HEK293 (cell line): ENCODE measurements at regions not wholly inside any gene's neighbourhood (a gene's known extent, or its start where the extent isn't known, plus 50 kb on each side); places are given as distances from the start of the nearest gene placed in this dataset.

Experiments
- ATF2 ChIP-seq: fragments of 450-650 bp; formaldehyde crosslinking; IDR thresholded peaks from 2 replicates; pipeline ENCODE4 v1.5.1; 2016; ENCODE audit warnings: missing biosample characterization, missing genetic modification characterization, low read depth
- CTCF ChIP-seq: fragments of 450-650 bp; formaldehyde crosslinking; IDR thresholded peaks from 2 replicates; pipeline ENCODE4 v1.5.1; 2016; ENCODE audit warnings: missing biosample characterization, missing genetic modification characterization
- REST ChIP-seq: fragments of 450-650 bp; formaldehyde crosslinking; IDR thresholded peaks from 2 replicates; pipeline ENCODE4 v1.5.1; 2016; ENCODE audit warnings: missing biosample characterization, missing genetic modification characterization
- ZBTB1 ChIP-seq: fragments of 450-650 bp; formaldehyde crosslinking; IDR thresholded peaks from 2 replicates; pipeline ENCODE4 v1.5.1; 2016; ENCODE audit warnings: missing biosample characterization, missing genetic modification characterization
- ZBTB7A ChIP-seq: fragments of 450-650 bp; formaldehyde crosslinking; IDR thresholded peaks from 2 replicates; pipeline ENCODE4 v1.5.1; 2016; ENCODE audit warnings: low read depth, missing biosample characterization, missing genetic modification characterization
- ZNF184 ChIP-seq: fragments of 450-650 bp; IDR thresholded peaks from 2 replicates; pipeline ENCODE4 v1.5.1; 2018; ENCODE audit warnings: missing biosample characterization, mild to moderate bottlenecking, missing genetic modification characterization
- ZNF274 ChIP-seq, 2 experiments: fragments of 200-500 bp in 1 of 2; fragments of 450-650 bp in 1 of 2; sonication (Bioruptor generic) in 1 of 2; formaldehyde crosslinking in 1 of 2; IDR thresholded peaks; 2 replicates each; pipeline versions ENCODE4 v1.5.1 to v1.6.1; 2014 to 2016; ENCODE audit warnings: borderline replicate concordance in 1 of 2, inconsistent platforms in 1 of 2, low read length in 1 of 2, missing biosample characterization in 1 of 2, missing genetic modification characterization in 1 of 2
- ZNF335 ChIP-seq: fragments of 450-650 bp; formaldehyde crosslinking; conservative IDR thresholded peaks from 2 replicates; pipeline ENCODE4 v1.5.1; 2016; ENCODE audit warnings: missing biosample characterization, missing genetic modification characterization
- ZNF341 ChIP-seq: fragments of 450-650 bp; formaldehyde crosslinking; IDR thresholded peaks from 2 replicates; pipeline ENCODE4; 2016; ENCODE audit warnings: low read depth, missing biosample characterization, missing genetic modification characterization

GRCh38 chr7:50832744-50833143 is 50.0 kb upstream of the GRB10 start:
- TF ChIP-seq ZNF184 (no peak), ZNF274 (IDR thresholded peaks at IDR 0.05; ENCODE audit: low read length) (no peak), ZNF274 (tag by site-specific recombination; IDR thresholded peaks at IDR 0.05; ENCODE audit: borderline replicate concordance) (no peak), CTCF (no peak), ZNF335 (tag by site-specific recombination) (no peak), ATF2 (tag by site-specific recombination) (no peak), REST (tag by site-specific recombination) (no peak), ZNF341 (tag by site-specific recombination) (no peak), ZBTB7A (no peak), ZBTB1 (tag by site-specific recombination) (no peak)
